Gastrocnemius medialis (tissue), 4 donors: ENCODE measurements at regions not wholly inside any gene's neighbourhood (a gene's known extent, or its start where the extent isn't known, plus 50 kb on each side); places are given as distances from the start of the nearest gene placed in this dataset.

Source experiments
- CTCF ChIP-seq, 5 experiments: fragments of 450-650 bp in 3 of 5; fragments of 200-600 bp in 2 of 5; sonication (generic) in 2 of 5; IDR thresholded peaks in 4 of 5; conservative IDR thresholded peaks in 1 of 5; 1 replicate in 4 of 5; 2 replicates in 1 of 5; pipeline ENCODE4 v1.5.1; 2016 to 2019; ENCODE audit warnings: antibody characterized with exemption in 5 of 5, mild to moderate bottlenecking in 3 of 5, moderate library complexity in 3 of 5
- POLR2A ChIP-seq, 2 donors: fragments of 450-650 bp; IDR thresholded peaks; one replicate each; pipeline ENCODE4 v1.6.1; 2017; ENCODE audit warnings: antibody characterized with exemption in 2 of 2, mild to moderate bottlenecking in 2 of 2, moderate library complexity in 2 of 2

GRCh38 chr12:4106621-4107020 is 166.9 kb upstream of the CCND2 start:
- no peak for TF ChIP-seq CTCF (IDR thresholded peaks at IDR 0.05 in 4 of 5, conservative IDR thresholded peaks at IDR 0.05 in 1 of 5)
- no peak for TF ChIP-seq POLR2A (IDR thresholded peaks at IDR 0.05)
